ENCODE measurements at regions not wholly inside any gene's neighbourhood (a gene's known extent, or its start where the extent isn't known, plus 50 kb on each side); places are given as distances from the start of the nearest gene placed in this dataset.
"Not testable (repeated sequence)": the region's sequence is repeated elsewhere in the genome, so short reads cannot be mapped to it uniquely, and the experiment has no call there.

GRCh38 chr1:234782105-234782751, 172.2 kb upstream of the IRF2BP2 start:
- no peak for DNase-seq (ENCODE audit: extremely low read depth in 1 of 11, low read depth in 9 of 11, low spot score in 4 of 11)

GRCh38 chr1:234781241-234782065, 171.5 kb upstream of the IRF2BP2 start:
- DNase-seq (ENCODE audit: extremely low read depth in 1 of 11, low read depth in 9 of 11, low spot score in 4 of 11), result no peak

GRCh38 chr1:234780531-234781162, 170.7 kb upstream of the IRF2BP2 start:
- DNase-seq (ENCODE audit: extremely low read depth in 1 of 11, low read depth in 9 of 11, low spot score in 4 of 11), result no peak

GRCh38 chr1:234780112-234780511, 170.1 kb upstream of the IRF2BP2 start:
- no peak for DNase-seq (ENCODE audit: extremely low read depth in 1 of 11, low read depth in 9 of 11, low spot score in 4 of 11)

GRCh38 chr1:234779600-234779999, 169.6 kb upstream of the IRF2BP2 start:
- DNase-seq (ENCODE audit: extremely low read depth in 1 of 11, low read depth in 9 of 11, low spot score in 4 of 11), result not testable (repeated sequence)

GRCh38 chr1:234779160-234779538, 169.2 kb upstream of the IRF2BP2 start:
- no peak for DNase-seq (ENCODE audit: extremely low read depth in 1 of 11, low read depth in 9 of 11, low spot score in 4 of 11)

- DNase-seq (ENCODE audit: extremely low read depth in 1 of 11, low read depth in 9 of 11, low spot score in 4 of 11), result no peak
Measured at GRCh38 chr1:234778221-234779159, 168.5 kb upstream of the IRF2BP2 start.

- DNase-seq (ENCODE audit: extremely low read depth in 1 of 11, low read depth in 9 of 11, low spot score in 4 of 11), result no peak
Measured at GRCh38 chr1:234777856-234778220, 167.9 kb upstream of the IRF2BP2 start.

GRCh38 chr1:234776876-234777855, 167.2 kb upstream of the IRF2BP2 start:
- no peak for DNase-seq (ENCODE audit: extremely low read depth in 1 of 11, low read depth in 9 of 11, low spot score in 4 of 11)

GRCh38 chr1:234776256-234776875, 166.4 kb upstream of the IRF2BP2 start:
- no peak for DNase-seq (ENCODE audit: extremely low read depth in 1 of 11, low read depth in 9 of 11, low spot score in 4 of 11)

- no peak for DNase-seq (ENCODE audit: extremely low read depth in 1 of 11, low read depth in 9 of 11, low spot score in 4 of 11)
Measured at GRCh38 chr1:234775477-234776246, 165.7 kb upstream of the IRF2BP2 start.

- DNase-seq (ENCODE audit: extremely low read depth in 1 of 11, low read depth in 9 of 11, low spot score in 4 of 11), result no peak
Measured at GRCh38 chr1:234774971-234775370, 165.0 kb upstream of the IRF2BP2 start.

GRCh38 chr1:234773936-234774677, 164.1 kb upstream of the IRF2BP2 start:
- no peak for DNase-seq (ENCODE audit: extremely low read depth in 1 of 11, low read depth in 9 of 11, low spot score in 4 of 11)

GRCh38 chr1:234772345-234773147, 162.6 kb upstream of the IRF2BP2 start:
- DNase-seq (ENCODE audit: extremely low read depth in 1 of 11, low read depth in 9 of 11, low spot score in 4 of 11), result no peak

- no peak for DNase-seq (ENCODE audit: extremely low read depth in 1 of 11, low read depth in 9 of 11, low spot score in 4 of 11)
Measured at GRCh38 chr1:234771642-234772344, 161.8 kb upstream of the IRF2BP2 start.
